SU-DHL-6 (cell line): ENCODE measurements at regions not wholly inside any gene's neighbourhood (a gene's known extent, or its start where the extent isn't known, plus 50 kb on each side); places are given as distances from the start of the nearest gene placed in this dataset.
"Not testable (repeated sequence)": the region's sequence is repeated elsewhere in the genome, so short reads cannot be mapped to it uniquely, and the experiment has no call there.

Source experiments
- CTCF ChIP-seq: fragments of 200-600 bp; sonication (generic); IDR thresholded peaks from one replicate; pipeline ENCODE4 v1.5.1; 2017; ENCODE audit warnings: antibody characterized with exemption, mild to moderate bottlenecking, low read length, moderate library complexity; ENCODE audit not compliant: insufficient read depth, poor library complexity, severe bottlenecking
- EZH2phosphoT487 ChIP-seq: fragments of 200-600 bp; sonication (generic), shearing (Covaris generic); conservative IDR thresholded peaks from 2 replicates; pipeline ENCODE4 v1.6.1; 2018; ENCODE audit warnings: mild to moderate bottlenecking, antibody characterized with exemption, low read length, moderate library complexity, mixed read lengths

GRCh38 chr1:777480-778180 lies 91.2 kb upstream of the OR4F16 start:
- not testable (repeated sequence) for TF ChIP-seq CTCF, EZH2phosphoT487
